NCI-H2171 (cell line): ENCODE measurements at regions not wholly inside any gene's neighbourhood (a gene's known extent, or its start where the extent isn't known, plus 50 kb on each side); places are given as distances from the start of the nearest gene placed in this dataset.

Experiments used
- DNase-seq: peaks from one replicate; lab custom pipeline; 2025; lab: John Stamatoyannopoulos, UW

DNA sequence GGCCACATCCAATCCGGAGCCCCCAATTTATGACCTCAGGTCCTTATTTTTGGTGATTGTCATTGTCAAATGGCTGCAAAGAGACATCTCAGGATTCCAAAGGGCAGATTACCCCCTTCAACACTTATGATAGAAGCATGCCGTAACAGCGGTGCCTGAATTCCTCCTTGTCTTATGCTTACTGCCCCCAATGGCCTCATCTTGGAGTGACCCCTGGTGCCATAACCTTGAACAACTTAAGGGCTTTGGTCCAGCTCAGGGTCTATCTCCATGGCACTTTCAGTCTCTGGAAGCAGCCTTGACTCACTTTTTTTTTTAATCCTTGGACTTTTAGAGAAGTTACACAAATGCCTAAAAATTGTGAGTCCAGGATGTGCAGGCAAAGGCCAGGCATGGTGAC is 171.6 kb upstream of the ZNF507 start:
- no peak for DNase-seq

GRCh38 chr19:32174386-32175113 is 170.9 kb upstream of the ZNF507 start:
- DNase-seq, result no peak

DNA sequence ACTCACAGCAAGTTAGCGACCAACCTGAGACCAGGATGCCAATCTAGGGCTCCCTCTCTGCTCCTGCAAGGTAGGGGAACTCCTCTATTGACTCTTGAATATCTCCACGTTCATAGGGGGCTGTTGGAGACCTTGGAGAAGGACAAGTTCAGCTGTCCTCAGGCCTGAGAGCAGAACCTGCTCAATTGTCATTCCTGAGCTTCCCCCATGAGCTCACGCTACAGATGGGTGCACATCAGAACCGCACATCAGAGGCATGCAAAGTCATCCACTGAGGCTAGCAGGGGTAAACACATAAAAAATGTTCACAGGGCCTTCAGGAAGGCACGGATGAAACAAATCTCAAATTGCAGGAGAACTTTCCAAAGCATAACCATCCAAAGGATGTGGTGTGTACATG is 168.8 kb upstream of the ZNF507 start:
- no peak for DNase-seq

GRCh38 chr19:32177686-32178085 is 167.7 kb upstream of the ZNF507 start:
- no peak for DNase-seq

DNA sequence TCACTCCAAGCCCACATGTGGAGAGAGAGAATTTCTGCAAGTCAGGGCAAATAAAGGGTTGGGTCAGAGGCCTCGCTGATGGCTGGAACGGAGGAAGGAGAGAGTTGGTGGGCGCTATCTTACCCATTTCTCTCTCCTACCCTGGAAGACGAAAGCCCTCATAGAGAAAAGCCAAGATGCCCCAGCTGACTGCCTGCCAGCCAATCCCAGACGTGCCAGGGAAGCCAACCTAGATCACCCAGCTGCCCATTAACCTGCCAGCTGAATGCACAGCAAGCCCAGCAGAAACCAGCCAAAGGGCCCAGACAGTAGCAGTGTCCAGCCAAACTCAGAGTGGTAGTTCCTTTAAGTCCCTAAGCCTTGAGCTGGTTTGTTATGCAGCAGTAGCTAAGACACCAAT is 167.0 kb upstream of the ZNF507 start:
- no peak for DNase-seq

DNA sequence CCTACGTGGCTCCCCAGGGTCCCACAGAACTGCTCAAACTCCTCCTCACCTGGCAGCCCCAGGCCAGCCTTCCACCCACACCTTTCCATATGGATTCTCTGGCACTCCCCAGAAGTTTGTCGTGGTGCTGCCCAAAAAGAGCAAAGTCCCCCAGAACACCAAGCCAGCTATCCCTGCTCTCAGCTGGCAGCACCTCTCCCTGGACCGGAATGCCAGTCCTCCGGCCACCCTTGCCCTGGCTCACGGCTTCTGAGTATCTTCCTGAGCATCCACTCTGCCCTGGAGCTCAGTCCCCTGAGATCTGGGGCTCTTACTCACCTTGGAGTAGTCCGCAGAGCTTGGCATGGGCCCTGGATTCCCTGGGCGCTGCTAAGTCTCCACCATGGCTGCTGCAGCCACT is 166.5 kb upstream of the ZNF507 start:
- DNase-seq, result no peak

GRCh38 chr19:32181216-32181920 is 164.0 kb upstream of the ZNF507 start:
- DNase-seq, result no peak

GRCh38 chr19:32186542-32187330 is 158.7 kb upstream of the ZNF507 start:
- no peak for DNase-seq

- DNase-seq, result no peak
Measured at GRCh38 chr19:32188921-32189320, 156.5 kb upstream of the ZNF507 start.

DNA sequence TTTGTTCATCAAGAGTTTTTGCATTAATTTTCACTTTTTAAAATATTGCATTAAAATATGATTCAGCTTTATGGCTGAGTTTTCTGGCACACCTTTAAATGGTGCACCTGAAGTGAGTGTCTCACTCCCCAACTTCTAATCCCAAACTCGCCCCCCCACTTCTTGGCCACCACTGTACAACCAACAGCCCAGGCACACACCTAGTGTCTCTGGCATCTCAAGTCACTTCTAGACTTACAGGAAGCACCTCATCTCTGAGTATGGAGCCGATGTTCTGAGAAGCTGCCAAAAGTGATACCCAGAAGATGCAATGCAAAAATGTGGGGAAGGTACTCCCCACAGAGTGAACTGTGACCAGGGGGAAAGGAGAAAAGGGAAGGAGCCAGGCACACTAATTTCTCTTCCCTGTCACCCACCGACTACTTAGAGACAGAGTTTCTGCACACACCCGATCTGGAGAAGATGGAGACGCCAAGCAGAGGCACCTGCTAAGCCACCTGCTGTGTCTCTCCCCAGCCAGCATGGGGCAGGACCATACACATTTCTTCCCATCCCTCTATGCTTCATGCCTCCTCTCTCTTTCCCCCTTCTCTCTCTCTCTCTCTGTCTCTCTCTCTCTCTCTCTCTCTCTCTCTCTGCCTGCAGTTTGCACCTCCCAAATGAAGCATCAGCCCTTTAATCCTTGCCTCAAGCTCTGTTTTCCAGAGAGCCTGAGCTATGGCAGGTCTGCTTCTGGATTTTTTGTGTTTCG is 155.3 kb upstream of the ZNF507 start:
- DNase-seq, result no peak

- DNase-seq, result no peak
Measured at GRCh38 chr19:32191921-32192320, 153.5 kb upstream of the ZNF507 start.

DNA sequence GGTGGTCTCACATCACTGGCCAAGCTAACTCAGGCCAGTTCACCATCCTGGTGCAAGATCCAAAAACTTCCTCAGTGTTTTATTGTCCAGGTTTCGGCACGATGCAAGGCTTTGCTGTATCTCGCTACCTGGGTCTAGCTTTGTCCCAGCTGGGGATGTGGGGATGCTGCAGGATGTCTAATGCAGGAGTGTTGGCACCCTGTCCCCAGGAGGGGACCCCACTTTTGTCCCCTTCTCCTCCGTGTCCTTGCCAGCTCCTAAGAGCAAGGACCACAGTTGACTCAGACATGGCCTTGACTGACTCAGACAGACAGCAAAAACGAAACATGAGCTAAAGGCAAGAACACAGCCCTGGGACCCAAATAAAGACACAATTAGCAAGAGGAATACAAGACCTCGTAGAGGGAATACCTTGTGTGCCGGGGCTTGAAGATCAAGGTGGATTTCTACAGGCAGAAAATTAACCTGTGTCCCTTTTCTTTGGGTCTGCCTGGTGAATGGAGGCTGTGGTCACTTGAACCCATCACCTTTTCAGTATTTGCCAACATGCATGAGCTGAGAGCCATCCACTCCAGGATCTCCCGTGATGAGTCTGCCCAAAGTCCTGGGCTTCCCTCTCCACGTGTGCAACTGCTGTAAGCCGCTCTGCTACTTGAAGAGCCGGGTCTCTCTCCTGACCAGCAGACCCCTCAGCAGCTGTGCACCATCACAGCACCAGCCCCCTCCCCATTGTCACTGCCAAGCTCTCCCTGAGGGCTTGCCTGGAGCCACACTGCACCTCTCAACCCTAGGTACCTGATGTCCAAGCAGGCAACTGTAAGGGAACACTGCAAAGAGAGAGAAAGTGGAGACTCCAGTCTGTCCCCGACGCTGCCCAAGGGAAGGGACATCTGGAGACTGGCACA is 149.5 kb upstream of the ZNF507 start:
- no peak for DNase-seq

DNA sequence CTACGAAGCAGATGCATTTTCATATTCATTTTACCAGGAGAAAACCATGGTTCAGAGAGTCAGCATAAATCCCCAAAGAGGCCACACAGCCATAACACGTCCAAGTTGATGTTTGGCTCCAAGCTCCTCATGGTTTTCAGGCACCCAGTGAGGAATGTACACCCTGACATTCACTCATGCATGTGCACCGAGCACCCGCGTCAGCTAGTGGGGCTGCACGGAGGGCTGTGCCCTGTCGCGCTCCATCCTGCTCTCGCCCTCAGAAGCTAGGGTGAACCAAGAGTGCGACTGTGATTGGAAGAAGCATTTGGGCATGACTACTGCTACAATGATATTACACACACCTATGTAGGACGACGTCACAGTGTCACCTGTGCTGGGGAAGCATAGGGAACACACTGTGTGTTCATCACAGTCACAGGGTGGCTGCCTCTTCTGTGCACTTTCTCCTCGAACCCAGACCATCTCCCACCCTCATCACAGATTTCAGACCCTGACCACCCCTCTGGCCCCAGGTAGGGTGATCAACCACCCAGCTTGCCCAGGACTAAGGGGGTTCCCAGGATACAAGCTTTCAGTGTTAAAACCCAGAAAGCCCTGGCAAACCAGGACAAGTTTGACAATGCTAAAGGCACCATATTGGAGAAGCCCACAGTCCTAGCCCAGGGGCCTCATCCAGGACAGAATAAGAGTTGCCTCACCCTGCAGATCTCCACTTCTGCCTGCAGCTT is 148.6 kb upstream of the ZNF507 start:
- no peak for DNase-seq

DNA sequence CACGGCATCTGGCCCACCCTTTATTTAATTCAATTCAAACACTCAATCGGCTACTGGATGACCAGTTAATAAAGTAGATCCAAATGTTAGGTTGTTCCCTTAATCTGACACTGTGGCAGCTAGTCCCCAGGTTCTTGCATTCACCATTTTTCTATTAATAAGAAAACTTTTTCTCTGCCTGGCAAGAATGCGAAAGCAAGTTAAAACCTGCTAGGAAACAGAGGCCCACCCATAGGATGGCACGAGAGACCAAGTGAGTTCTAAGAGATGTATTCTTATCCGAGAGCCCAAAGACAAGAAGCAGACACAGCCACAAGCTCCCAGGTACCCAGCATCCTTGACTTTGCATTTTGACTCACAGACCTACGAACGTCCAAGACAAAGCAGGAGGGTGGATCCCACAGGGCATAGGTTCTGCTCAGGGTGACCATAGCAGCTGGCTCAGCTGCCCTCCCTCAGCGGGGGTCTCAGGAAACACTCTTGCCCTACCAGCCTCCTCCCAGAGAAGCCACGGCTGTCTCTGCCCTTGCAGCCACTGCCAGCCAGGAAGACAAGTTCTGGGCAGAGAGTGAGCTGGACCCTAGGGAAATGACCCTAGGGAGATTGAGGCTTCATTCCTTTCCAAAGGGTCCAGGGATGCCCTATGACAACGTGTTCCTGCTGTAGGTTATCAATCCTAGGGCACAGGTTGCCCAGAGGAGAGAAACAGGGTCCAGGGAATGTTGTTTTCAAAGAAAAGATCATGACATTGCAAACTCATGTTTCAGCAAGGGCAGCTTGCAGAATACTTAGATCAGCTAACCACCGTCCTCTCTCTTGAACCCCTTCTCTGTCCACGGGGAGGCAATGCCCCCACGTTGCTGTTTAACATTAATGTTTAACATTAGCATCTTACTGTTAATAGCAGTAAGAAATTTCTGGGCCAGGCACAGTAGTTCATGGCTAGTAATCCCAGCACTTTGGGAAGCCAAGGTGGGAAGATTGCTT is 147.2 kb upstream of the ZNF507 start:
- no peak for DNase-seq

GRCh38 chr19:32199501-32200040 is 145.8 kb upstream of the ZNF507 start:
- no peak for DNase-seq

- no peak for DNase-seq
Measured at GRCh38 chr19:32200312-32201038, 144.9 kb upstream of the ZNF507 start.

DNA sequence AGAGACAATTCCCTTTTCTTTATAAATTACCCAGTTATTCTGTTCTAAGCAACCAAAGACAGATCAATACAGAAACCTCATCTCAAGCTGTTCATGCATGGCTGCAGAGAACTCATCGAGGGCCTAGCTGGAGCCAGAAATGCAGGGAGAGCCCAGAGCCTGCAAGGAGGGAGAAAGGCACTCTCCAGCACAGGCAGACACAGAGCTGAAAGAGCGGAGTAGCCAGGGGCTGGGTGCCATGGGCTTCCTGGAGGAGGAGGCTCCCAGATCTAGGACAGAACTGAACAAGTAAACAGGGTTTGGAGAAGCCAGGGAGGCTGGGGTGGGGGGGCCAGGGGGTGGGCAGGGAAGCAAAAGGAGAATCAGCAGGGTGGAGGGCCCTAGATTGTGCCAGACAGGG is 144.2 kb upstream of the ZNF507 start:
- no peak for DNase-seq

DNA sequence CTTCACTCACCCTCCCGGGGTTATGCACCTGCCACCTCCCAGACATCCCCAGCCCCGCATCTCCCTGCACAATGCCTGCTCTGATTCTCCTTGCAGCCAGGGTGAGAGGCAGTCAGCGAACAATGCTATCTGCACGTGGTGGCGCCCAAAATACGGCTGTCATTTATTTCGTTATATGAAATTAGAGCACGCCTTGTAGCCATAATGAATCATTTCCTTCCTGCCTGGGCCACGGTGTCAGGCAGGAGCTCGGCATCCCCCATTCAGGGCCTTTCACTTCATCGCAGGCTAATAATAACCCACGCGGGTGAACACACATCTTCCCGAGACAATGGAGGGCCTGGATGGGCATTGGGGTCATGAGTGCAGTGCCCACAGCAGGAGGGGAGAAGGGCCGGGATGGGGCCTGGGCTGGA is 143.8 kb upstream of the ZNF507 start:
- no peak for DNase-seq
